KMS-11 (cell line): ENCODE measurements at regions not wholly inside any gene's neighbourhood (a gene's known extent, or its start where the extent isn't known, plus 50 kb on each side); places are given as distances from the start of the nearest gene placed in this dataset.

Experiments used
- H2AFZ ChIP-seq: fragments of 200-600 bp; sonication (generic); 2 replicates; pipeline ENCODE4 v1.6.1; 2016; ENCODE audit warnings: antibody characterized with exemption, mixed run types, low read depth
- H3K27ac ChIP-seq: fragments of 200-600 bp; sonication (generic); 2 replicates; pipeline ENCODE4 v1.6.1; 2016; ENCODE audit warnings: mild to moderate bottlenecking, mixed run types
- H3K27me3 ChIP-seq: fragments of 200-600 bp; sonication (generic); 2 replicates; pipeline ENCODE4 v1.6.1; 2017; ENCODE audit warnings: mild to moderate bottlenecking, low read depth, mixed run types, moderate library complexity; ENCODE audit not compliant: insufficient read depth
- H3K36me3 ChIP-seq: fragments of 200-600 bp; sonication (generic); 2 replicates; pipeline ENCODE4 v1.6.1; 2017; ENCODE audit warnings: mild to moderate bottlenecking, mixed run types; ENCODE audit not compliant: insufficient read depth
- H3K4me1 ChIP-seq: fragments of 200-600 bp; sonication (generic); 2 replicates; pipeline ENCODE4 v1.6.1; 2016; ENCODE audit warnings: mild to moderate bottlenecking, low read depth, mixed run types; ENCODE audit not compliant: poor library complexity, severe bottlenecking
- H3K4me2 ChIP-seq: fragments of 200-600 bp; sonication (generic); 2 replicates; pipeline ENCODE4 v1.7.0; 2016; ENCODE audit warnings: mild to moderate bottlenecking, mixed run types
- H3K4me3 ChIP-seq: fragments of 200-600 bp; sonication (generic); IDR thresholded peaks from 2 replicates; pipeline ENCODE4 v1.6.1; 2017; ENCODE audit warnings: low read depth, low read length, mixed read lengths; ENCODE audit not compliant: insufficient read depth
- H3K79me2 ChIP-seq: fragments of 200-600 bp; sonication (generic); 2 replicates; pipeline ENCODE4 v1.6.1; 2016; ENCODE audit warnings: low read depth, mixed run types; ENCODE audit not compliant: insufficient read depth
- H3K9ac ChIP-seq: fragments of 200-600 bp; sonication (generic); 2 replicates; pipeline ENCODE4 v1.6.1; 2016; ENCODE audit warnings: mild to moderate bottlenecking, mixed run types
- H4K20me1 ChIP-seq: fragments of 200-600 bp; sonication (generic); 2 replicates; pipeline ENCODE4 v1.6.1; 2016; ENCODE audit warnings: mild to moderate bottlenecking, mixed run types; ENCODE audit not compliant: insufficient read depth
- CTCF ChIP-seq: fragments of 200-600 bp; sonication (generic); conservative IDR thresholded peaks from 2 replicates; pipeline ENCODE4 v1.6.1; 2017; ENCODE audit warnings: low read depth, mild to moderate bottlenecking, antibody characterized with exemption, low read length, moderate library complexity, mixed read lengths

GRCh38 chr12:39145175-39145999 is 240.0 kb upstream of the CPNE8 start:
- H3K27ac ChIP-seq: no peak overlapping the region
- no peak overlapping the region for H3K9ac ChIP-seq
- H3K4me1 ChIP-seq: no peaks in the 10 kb centered on the region
- no peaks in the 10 kb centered on the region for H3K27me3 ChIP-seq
- H2AFZ ChIP-seq: no peak overlapping the region
- no peak; the same call in 1 of the 2 replicates for TF ChIP-seq CTCF
- no peaks in the 10 kb centered on the region for H4K20me1 ChIP-seq
- H3K36me3 ChIP-seq: no peaks in the 10 kb centered on the region
- no peak overlapping the region for H3K4me3 ChIP-seq
- H3K4me2 ChIP-seq: no peak overlapping the region
- no peaks in the 10 kb centered on the region for H3K79me2 ChIP-seq

GRCh38 chr12:39144613-39145061 is 239.2 kb upstream of the CPNE8 start:
- Histone ChIP-seq H3K79me2 (no peaks in the 10 kb centered on the region), H3K4me1 (no peaks in the 10 kb centered on the region), H3K27ac (no peak overlapping the region), H4K20me1 (no peaks in the 10 kb centered on the region), H3K4me3 (no peak overlapping the region), H3K36me3 (no peaks in the 10 kb centered on the region), H3K9ac (no peak overlapping the region), H3K4me2 (no peak overlapping the region), H3K27me3 (no peaks in the 10 kb centered on the region), H2AFZ (no peak overlapping the region)
- TF ChIP-seq CTCF: no peak

- Histone ChIP-seq H3K9ac (no peak overlapping the region), H3K27ac (no peak overlapping the region), H3K4me2 (no peak overlapping the region), H3K27me3 (no peaks in the 10 kb centered on the region), H3K4me3 (no peak overlapping the region), H3K4me1 (no peaks in the 10 kb centered on the region), H4K20me1 (no peaks in the 10 kb centered on the region), H3K36me3 (no peaks in the 10 kb centered on the region), H2AFZ (no peak overlapping the region), H3K79me2 (no peaks in the 10 kb centered on the region)
- no peak for TF ChIP-seq CTCF
Measured at GRCh38 chr12:39138268-39138667, 232.9 kb upstream of the CPNE8 start.

- H2AFZ ChIP-seq: no peak overlapping the region
- no peaks in the 10 kb centered on the region for H4K20me1 ChIP-seq
- H3K27ac ChIP-seq: no peak overlapping the region
Measured at GRCh38 chr12:39127401-39127800, 222.0 kb upstream of the CPNE8 start.

More at GRCh38 chr12:39127401-39127800, 222.0 kb upstream of the CPNE8 start:
- no peaks in the 10 kb centered on the region for H3K27me3 ChIP-seq
- H3K79me2 ChIP-seq: no peaks in the 10 kb centered on the region
- no peaks in the 10 kb centered on the region for H3K36me3 ChIP-seq
- no peak overlapping the region for H3K4me2 ChIP-seq
- no peaks in the 10 kb centered on the region for H3K4me1 ChIP-seq
- no peak overlapping the region for H3K9ac ChIP-seq
- H3K4me3 ChIP-seq: no peak overlapping the region
- TF ChIP-seq CTCF: no peak
